ENCODE measurements at regions not wholly inside any gene's neighbourhood (a gene's known extent, or its start where the extent isn't known, plus 50 kb on each side); places are given as distances from the start of the nearest gene placed in this dataset.

- 71 to 80% methylated on average over 7 of the region's 7 CpGs for WGBS, 2 donors
- H3K4me3 ChIP-seq (ENCODE audit: low read depth, poor library complexity, severe bottlenecking): no peak overlapping the region
- intact Hi-C loops (cut with DNase I; ENCODE audit: low total_unique reads): no loop called here
- no peak for TF ChIP-seq POLR2A (IDR thresholded peaks at IDR 0.05)
- no peak for TF ChIP-seq CTCF (IDR thresholded peaks at IDR 0.05)
- no peak for DNase-seq (ENCODE audit: low spot score in 2 of 2)
Observed at GRCh38 chr6:109269057-109269456, 113.2 kb downstream of the CD164 start.

GRCh38 chr6:109265530-109265929, 116.7 kb downstream of the CD164 start:
- intact Hi-C loops (cut with DNase I; ENCODE audit: low total_unique reads): no loop called here
- TF ChIP-seq POLR2A (IDR thresholded peaks at IDR 0.05) (no peak), CTCF (IDR thresholded peaks at IDR 0.05) (no peak)
- DNase-seq (ENCODE audit: low spot score in 2 of 2): no peak
- H3K4me3 ChIP-seq (ENCODE audit: low read depth, poor library complexity, severe bottlenecking): no peak overlapping the region
- 91 to 92% methylated on average over 3 of the region's 3 CpGs for WGBS, 2 donors

- WGBS, 2 donors: 92% methylated on average over 3 of the region's 3 CpGs
- TF ChIP-seq CTCF (IDR thresholded peaks at IDR 0.05) (no peak), POLR2A (IDR thresholded peaks at IDR 0.05) (no peak)
- intact Hi-C loops (cut with DNase I; ENCODE audit: low total_unique reads): no loop called here
- no peak for DNase-seq (ENCODE audit: low spot score in 2 of 2)
- H3K4me3 ChIP-seq (ENCODE audit: low read depth, poor library complexity, severe bottlenecking): no peak overlapping the region
Observed at GRCh38 chr6:109263873-109264700, 118.2 kb downstream of the CD164 start.

- TF ChIP-seq CTCF (IDR thresholded peaks at IDR 0.05): no peak
- no peak for TF ChIP-seq POLR2A (IDR thresholded peaks at IDR 0.05)
- H3K4me3 ChIP-seq (ENCODE audit: low read depth, poor library complexity, severe bottlenecking): no peak overlapping the region
- intact Hi-C loops (cut with DNase I; ENCODE audit: low total_unique reads): no loop called here
- DNase-seq (ENCODE audit: low spot score in 2 of 2): no peak
- whole genome bisulfite sequencing, 2 donors: 97 to 99% methylated on average over 7 of the region's 7 CpGs
Observed at GRCh38 chr6:109262261-109262660, 120.0 kb downstream of the CD164 start.

- TF ChIP-seq CTCF (IDR thresholded peaks at IDR 0.05) (no peak), POLR2A (IDR thresholded peaks at IDR 0.05) (no peak)
- 83 to 89% methylated on average over 6 of the region's 6 CpGs for WGBS, 2 donors
- intact Hi-C loops (cut with DNase I; ENCODE audit: low total_unique reads): no loop called here
- no peak for DNase-seq (ENCODE audit: low spot score in 2 of 2)
- H3K4me3 ChIP-seq (ENCODE audit: low read depth, poor library complexity, severe bottlenecking): no peak overlapping the region
Observed at GRCh38 chr6:109261811-109262210, 120.5 kb downstream of the CD164 start.

- WGBS, 2 donors: 88 to 90% methylated on average over 3 of the region's 3 CpGs
- TF ChIP-seq POLR2A (IDR thresholded peaks at IDR 0.05) (no peak), CTCF (IDR thresholded peaks at IDR 0.05) (no peak)
- DNase-seq (ENCODE audit: low spot score in 2 of 2): no peak
- no peak overlapping the region for H3K4me3 ChIP-seq (ENCODE audit: low read depth, poor library complexity, severe bottlenecking)
- intact Hi-C loops (cut with DNase I; ENCODE audit: low total_unique reads): no loop called here
Observed at GRCh38 chr6:109260701-109261100, 121.6 kb downstream of the CD164 start.

Data from lower leg skin (tissue), 4 donors.